ENCODE measurements at regions not wholly inside any gene's neighbourhood (a gene's known extent, or its start where the extent isn't known, plus 50 kb on each side); places are given as distances from the start of the nearest gene placed in this dataset.

DNA sequence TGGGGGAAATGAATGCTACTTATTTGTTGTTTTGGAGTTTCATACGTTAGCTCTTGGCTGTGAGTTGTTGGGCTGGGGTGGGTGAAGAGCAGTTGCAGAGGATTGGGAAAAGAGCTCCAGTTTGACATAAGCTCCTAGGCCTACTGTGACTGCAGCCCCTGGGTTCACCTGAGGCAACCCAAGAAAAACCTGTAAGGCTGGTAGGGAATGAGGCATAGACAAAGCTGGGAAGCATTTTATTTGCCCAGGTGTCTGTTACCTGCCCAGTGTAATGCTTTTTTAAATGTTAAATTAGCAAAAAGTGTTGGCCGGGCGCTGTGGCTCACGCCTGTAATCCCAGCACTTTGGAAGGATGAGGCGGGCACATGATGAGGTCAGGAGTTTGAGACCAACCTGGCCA is 160.0 kb downstream of the FHIP1A start:
- Mint-ChIP-seq H3K27me3 (no peaks in the 10 kb centered on the region), H3K4me3 (ENCODE audit: low read depth) (no peak overlapping the region), H3K4me1 (ENCODE audit: low read depth) (peaks cover 6% of the 10 kb centered on the region), H3K27ac (no peak overlapping the region), H3K36me3 (ENCODE audit: insufficient read depth) (peaks cover 2% of the 10 kb centered on the region), H3K9me3 (ENCODE audit: low read depth) (no peaks in the 10 kb centered on the region)
- DNase-seq (ENCODE audit: low spot score, unreplicated experiment) = no peak
- TF ChIP-seq, protein P1, sequence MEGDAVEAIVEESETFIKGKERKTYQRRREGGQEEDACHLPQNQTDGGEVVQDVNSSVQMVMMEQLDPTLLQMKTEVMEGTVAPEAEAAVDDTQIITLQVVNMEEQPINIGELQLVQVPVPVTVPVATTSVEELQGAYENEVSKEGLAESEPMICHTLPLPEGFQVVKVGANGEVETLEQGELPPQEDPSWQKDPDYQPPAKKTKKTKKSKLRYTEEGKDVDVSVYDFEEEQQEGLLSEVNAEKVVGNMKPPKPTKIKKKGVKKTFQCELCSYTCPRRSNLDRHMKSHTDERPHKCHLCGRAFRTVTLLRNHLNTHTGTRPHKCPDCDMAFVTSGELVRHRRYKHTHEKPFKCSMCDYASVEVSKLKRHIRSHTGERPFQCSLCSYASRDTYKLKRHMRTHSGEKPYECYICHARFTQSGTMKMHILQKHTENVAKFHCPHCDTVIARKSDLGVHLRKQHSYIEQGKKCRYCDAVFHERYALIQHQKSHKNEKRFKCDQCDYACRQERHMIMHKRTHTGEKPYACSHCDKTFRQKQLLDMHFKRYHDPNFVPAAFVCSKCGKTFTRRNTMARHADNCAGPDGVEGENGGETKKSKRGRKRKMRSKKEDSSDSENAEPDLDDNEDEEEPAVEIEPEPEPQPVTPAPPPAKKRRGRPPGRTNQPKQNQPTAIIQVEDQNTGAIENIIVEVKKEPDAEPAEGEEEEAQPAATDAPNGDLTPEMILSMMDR (IDR thresholded peaks at IDR 0.05; ENCODE audit: unreplicated experiment) = no peak

DNA sequence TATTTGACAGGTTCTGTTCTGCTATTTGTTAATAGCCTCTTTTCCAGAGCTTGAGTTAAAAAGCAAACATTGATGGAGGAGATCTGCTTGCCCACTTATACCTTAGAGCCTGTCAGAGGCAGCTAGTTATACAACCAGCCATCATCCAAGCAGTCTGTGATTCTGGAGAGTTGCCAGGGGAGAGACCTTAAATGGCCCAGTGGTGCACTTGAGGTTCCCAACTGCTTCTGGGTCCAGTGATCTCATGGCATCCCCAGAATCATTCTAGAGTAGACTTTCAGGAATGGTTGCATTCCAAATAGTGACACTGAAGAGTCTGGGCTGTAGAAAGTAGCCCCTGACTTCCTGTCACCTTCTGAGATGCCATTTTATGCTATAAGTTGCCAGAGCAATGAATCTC is 160.7 kb downstream of the FHIP1A start:
- H3K36me3 Mint-ChIP-seq (ENCODE audit: insufficient read depth) = peaks cover 2% of the 10 kb centered on the region
- no peaks in the 10 kb centered on the region for H3K9me3 Mint-ChIP-seq (ENCODE audit: low read depth)
- no peak overlapping the region for H3K4me3 Mint-ChIP-seq (ENCODE audit: low read depth)
- peaks cover 3% of the 10 kb centered on the region for H3K4me1 Mint-ChIP-seq (ENCODE audit: low read depth)
- DNase-seq (ENCODE audit: low spot score, unreplicated experiment) = no peak
- no peaks in the 10 kb centered on the region for H3K27me3 Mint-ChIP-seq
- H3K27ac Mint-ChIP-seq = no peak overlapping the region
- TF ChIP-seq, protein P1 (IDR thresholded peaks at IDR 0.05; ENCODE audit: unreplicated experiment) = no peak

DNA sequence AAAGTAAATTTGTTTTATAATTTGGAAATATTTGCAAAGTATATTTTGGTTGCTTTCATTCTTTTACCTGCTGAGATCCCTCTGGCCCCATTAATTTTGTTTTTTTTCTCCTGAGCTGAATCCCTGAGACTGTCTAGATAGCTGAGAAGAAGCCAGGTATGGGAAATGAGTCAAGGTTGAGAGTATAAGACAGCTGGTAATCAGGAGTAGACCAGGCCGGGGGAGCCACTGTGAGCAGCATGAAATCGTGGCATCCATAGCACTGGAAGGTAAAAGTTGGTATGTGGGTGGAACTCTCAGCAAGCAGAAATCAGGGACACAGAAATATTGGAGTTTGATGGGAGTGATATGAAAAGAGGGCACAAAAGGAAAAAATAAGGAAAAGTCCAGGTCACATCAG is 164.5 kb downstream of the FHIP1A start:
- Mint-ChIP-seq H3K9me3 (ENCODE audit: low read depth) (no peaks in the 10 kb centered on the region), H3K27ac (no peak overlapping the region), H3K4me3 (ENCODE audit: low read depth) (no peak overlapping the region), H3K4me1 (ENCODE audit: low read depth) (peaks cover 3% of the 10 kb centered on the region), H3K36me3 (ENCODE audit: insufficient read depth) (peaks cover 12% of the 10 kb centered on the region), H3K27me3 (no peaks in the 10 kb centered on the region)
- DNase-seq (ENCODE audit: low spot score, unreplicated experiment) = no peak
- TF ChIP-seq, protein P1 (IDR thresholded peaks at IDR 0.05; ENCODE audit: unreplicated experiment) = no peak

DNA sequence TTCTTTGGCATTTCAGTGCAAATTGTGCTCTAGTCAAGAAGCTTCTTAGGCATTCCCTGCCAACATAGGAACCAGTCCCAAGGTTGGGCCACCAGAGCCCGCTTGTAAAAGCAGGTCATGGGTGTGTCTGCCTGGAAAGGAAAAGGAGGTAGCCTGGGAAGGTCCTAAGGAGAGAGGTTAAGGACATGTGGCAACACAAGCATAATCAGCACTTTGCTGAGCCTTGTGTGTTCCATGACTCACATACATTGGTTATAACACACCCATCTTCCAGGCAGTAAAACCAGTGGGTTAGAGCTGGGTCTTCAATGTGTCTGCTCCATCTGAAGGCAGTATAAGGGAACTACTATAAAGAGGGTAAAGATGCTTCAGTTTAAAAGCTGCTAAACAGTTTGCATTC is 165.0 kb downstream of the FHIP1A start:
- Mint-ChIP-seq H3K9me3 (ENCODE audit: low read depth) (no peaks in the 10 kb centered on the region), H3K4me3 (ENCODE audit: low read depth) (no peak overlapping the region), H3K27ac (no peak overlapping the region), H3K36me3 (ENCODE audit: insufficient read depth) (peaks cover 10% of the 10 kb centered on the region), H3K4me1 (ENCODE audit: low read depth) (no peaks in the 10 kb centered on the region), H3K27me3 (no peaks in the 10 kb centered on the region)
- TF ChIP-seq, protein P1 (IDR thresholded peaks at IDR 0.05; ENCODE audit: unreplicated experiment) = no peak
- no peak for DNase-seq (ENCODE audit: low spot score, unreplicated experiment)

DNA sequence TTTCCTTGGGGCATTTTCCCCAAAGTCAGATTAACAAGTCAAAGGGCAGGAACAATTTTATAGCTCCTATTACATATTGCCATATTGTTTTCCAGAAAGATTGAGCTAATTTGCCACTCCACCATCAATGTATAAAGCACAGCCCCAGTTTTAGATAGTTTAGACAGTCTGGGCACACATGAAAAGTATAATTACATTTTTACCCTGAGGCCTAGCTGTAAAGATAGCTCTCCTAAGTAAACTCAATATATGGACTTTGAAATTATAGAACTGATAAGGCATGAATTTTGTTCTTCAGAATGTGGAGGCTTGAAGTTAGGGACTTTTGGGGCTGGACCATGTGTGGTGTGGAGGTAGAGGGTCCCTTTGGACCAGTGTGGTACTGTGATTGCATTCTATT is 166.0 kb downstream of the FHIP1A start:
- no peak overlapping the region for H3K4me3 Mint-ChIP-seq (ENCODE audit: low read depth)
- no peaks in the 10 kb centered on the region for H3K4me1 Mint-ChIP-seq (ENCODE audit: low read depth)
- DNase-seq (ENCODE audit: low spot score, unreplicated experiment) = no peak
- no peaks in the 10 kb centered on the region for H3K27me3 Mint-ChIP-seq
- H3K36me3 Mint-ChIP-seq (ENCODE audit: insufficient read depth) = peaks cover 10% of the 10 kb centered on the region
- no peak overlapping the region for H3K27ac Mint-ChIP-seq
- H3K9me3 Mint-ChIP-seq (ENCODE audit: low read depth) = no peaks in the 10 kb centered on the region
- TF ChIP-seq, protein P1 (IDR thresholded peaks at IDR 0.05; ENCODE audit: unreplicated experiment) = no peak

Data from progenitor cell of endocrine pancreas (in vitro differentiated cells).